AG04450 (cell line): ENCODE measurements at regions not wholly inside any gene's neighbourhood (a gene's known extent, or its start where the extent isn't known, plus 50 kb on each side); places are given as distances from the start of the nearest gene placed in this dataset.
"Not testable (repeated sequence)": the region's sequence is repeated elsewhere in the genome, so short reads cannot be mapped to it uniquely, and the experiment has no call there.

Experiments used
- CTCF ChIA-PET: fragments of 300-600, 350-600 bp; formaldehyde crosslinking; extraction: SDS; loops from one replicate; lab custom pipeline; 2022; ENCODE audit warnings: antibody characterized with exemption, inconsistent platforms; lab: Charles Lee
- POLR2A ChIA-PET: fragments of 350-600 bp; formaldehyde crosslinking; extraction: SDS; loops from one replicate; lab custom pipeline; 2021; ENCODE audit warnings: antibody characterized with exemption, inconsistent platforms; lab: Yijun Ruan, JAX
- DNase-seq: peaks from one replicate; pipeline ENCODE4 v3.0.0-alpha.2; 2011; ENCODE audit warnings: low read depth, low spot score
- H3K27ac ChIP-seq: one replicate; pipeline ENCODE4 v1.5.1; 2012; ENCODE audit warnings: low read depth, low read length, control low read depth
- H3K27me3 ChIP-seq: one replicate; pipeline ENCODE4 v1.6.0; 2012; ENCODE audit warnings: low read length; ENCODE audit not compliant: control insufficient read depth, insufficient read depth
- H3K4me3 ChIP-seq: 2 replicates; pipeline ENCODE4 v1.5.1; 2011; ENCODE audit warnings: mild to moderate bottlenecking, low read depth, low read length, control low read depth
- H3K9me3 ChIP-seq: 2 replicates; pipeline ENCODE4 v1.5.1; 2012; ENCODE audit warnings: low read length; ENCODE audit not compliant: control insufficient read depth, insufficient read depth
- CTCF ChIP-seq: IDR thresholded peaks from 2 replicates; pipeline ENCODE4 v1.5.1; 2011; ENCODE audit warnings: low read depth, low read length, control low read depth, inconsistent platforms

DNA sequence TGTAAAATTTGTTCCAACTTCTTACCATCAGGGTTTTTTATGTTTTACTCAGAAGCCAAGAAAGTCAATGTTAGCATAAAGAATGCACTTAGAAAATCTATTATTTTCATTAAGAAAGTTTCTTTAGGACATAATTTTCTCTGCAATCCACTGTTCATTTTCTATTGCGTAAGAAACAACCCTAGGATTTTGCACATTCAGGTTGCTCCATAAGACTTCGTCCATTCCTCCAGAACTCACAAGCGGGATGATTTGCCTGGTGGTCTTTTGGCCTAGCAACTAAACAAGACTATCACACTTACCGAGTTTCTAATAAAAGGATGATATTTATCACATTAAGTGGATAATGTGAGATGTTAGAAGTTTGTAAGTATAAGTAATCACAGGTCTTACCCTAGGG, 376.3 kb upstream of the INTU start:
- DNase-seq = no peak
- TF ChIP-seq CTCF = no peak
- H3K27ac ChIP-seq = no peak overlapping the region
- POLR2A ChIA-PET = no interaction called here
- CTCF ChIA-PET = no interaction called here
- no peak overlapping the region for H3K4me3 ChIP-seq
- no peaks in the 10 kb centered on the region for H3K27me3 ChIP-seq
- H3K9me3 ChIP-seq = no peaks in the 10 kb centered on the region

GRCh38 chr4:127261476-127261875, 371.3 kb upstream of the INTU start:
- CTCF ChIA-PET = no interaction called here
- Histone ChIP-seq H3K27me3 (no peaks in the 10 kb centered on the region), H3K27ac (no peak overlapping the region), H3K4me3 (no peak overlapping the region), H3K9me3 (no peaks in the 10 kb centered on the region)
- DNase-seq = no peak
- POLR2A ChIA-PET = no interaction called here
- no peak for TF ChIP-seq CTCF

DNA sequence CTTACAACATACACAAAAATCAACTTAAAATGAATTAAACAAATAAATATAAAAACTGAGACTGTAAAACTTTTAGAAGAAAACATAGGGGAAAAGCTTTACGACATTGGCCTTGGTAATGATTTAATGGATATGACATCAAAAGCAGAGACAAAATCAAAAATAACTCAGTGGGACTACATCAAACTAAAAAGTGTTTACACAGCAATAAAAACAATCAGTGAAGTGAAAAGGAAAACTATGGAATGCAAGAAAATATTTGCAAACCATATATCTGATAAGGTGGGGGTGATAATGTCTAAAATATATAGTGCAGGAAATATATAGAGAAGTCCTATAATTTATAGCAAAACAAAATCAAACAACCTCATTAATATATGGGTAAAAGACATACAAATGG, 364.4 kb upstream of the INTU start:
- Histone ChIP-seq H3K9me3 (no peaks in the 10 kb centered on the region), H3K4me3 (no peak overlapping the region), H3K27me3 (no peaks in the 10 kb centered on the region), H3K27ac (no peak overlapping the region)
- no peak for TF ChIP-seq CTCF
- CTCF ChIA-PET = no interaction called here
- POLR2A ChIA-PET = no interaction called here
- DNase-seq = no peak

- H3K27me3 ChIP-seq, DNase-seq, H3K4me3 ChIP-seq, H3K27ac ChIP-seq, POLR2A ChIA-PET, H3K9me3 ChIP-seq: not testable (repeated sequence)
- CTCF ChIA-PET = interaction anchor here (0.9 kb wide), 1 partner anchor 13 kb away, joined by 3 read pairs; no protein-coding TSS in a partner anchor
These were observed 355.7 kb upstream of the INTU start for GRCh38 chr4:127277023-127277422.

GRCh38 chr4:127284236-127284635, 348.5 kb upstream of the INTU start:
- no peak for TF ChIP-seq CTCF
- H3K9me3 ChIP-seq = no peaks in the 10 kb centered on the region
- H3K27me3 ChIP-seq = no peaks in the 10 kb centered on the region
- ChIA-PET POLR2A (no interaction called here), CTCF (no interaction called here)
- no peak overlapping the region for H3K27ac ChIP-seq
- H3K4me3 ChIP-seq = no peak overlapping the region
- DNase-seq = no peak

DNA sequence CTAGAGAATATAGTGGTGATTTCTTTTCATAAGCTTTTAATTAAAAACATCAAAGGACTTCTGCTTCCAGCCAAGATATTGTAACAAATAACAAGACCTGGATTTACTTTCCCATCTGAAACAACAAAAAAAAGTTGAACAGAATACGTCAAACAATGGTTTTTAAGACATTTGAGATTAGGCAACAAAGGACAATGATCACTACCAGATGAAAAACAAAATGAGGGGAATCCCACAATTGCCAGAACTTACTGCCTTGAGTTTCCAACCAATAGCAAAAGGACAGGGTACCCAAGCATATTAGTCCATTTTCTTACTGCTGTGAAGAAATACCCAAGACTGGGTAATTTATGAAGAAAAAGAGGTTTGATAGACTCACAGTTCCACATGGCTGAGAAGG, 341.4 kb upstream of the INTU start:
- Histone ChIP-seq H3K27me3 (no peaks in the 10 kb centered on the region), H3K4me3 (no peak overlapping the region), H3K27ac (no peak overlapping the region), H3K9me3 (peaks cover 8% of the 10 kb centered on the region)
- no peak for DNase-seq
- no peak for TF ChIP-seq CTCF
- ChIA-PET POLR2A (no interaction called here), CTCF (no interaction called here)
